Mesothelial cell of epicardium (in vitro differentiated cells): ENCODE measurements at regions not wholly inside any gene's neighbourhood (a gene's known extent, or its start where the extent isn't known, plus 50 kb on each side); places are given as distances from the start of the nearest gene placed in this dataset.

Experiments
- DNase-seq, 2 experiments: peaks; one replicate each; pipeline ENCODE4 v3.0.0; 2021; ENCODE audit warnings: low spot score in 2 of 2; ENCODE audit not compliant: unreplicated experiment in 2 of 2
- H3K27ac Mint-ChIP-seq: 2 replicates; pipeline ENCODE4 v1.8.0; 2021; ENCODE audit warnings: mixed read lengths
- H3K27me3 Mint-ChIP-seq: 2 replicates; pipeline ENCODE4 v1.8.0; 2021; ENCODE audit warnings: low read depth, mixed read lengths
- H3K36me3 Mint-ChIP-seq: 2 replicates; pipeline ENCODE4 v1.8.0; 2021; ENCODE audit warnings: mixed read lengths
- H3K4me1 Mint-ChIP-seq: 2 replicates; pipeline ENCODE4 v1.8.0; 2021; ENCODE audit warnings: mixed read lengths
- H3K4me3 Mint-ChIP-seq: 2 replicates; pipeline ENCODE4 v1.8.0; 2021; ENCODE audit warnings: mild to moderate bottlenecking, moderate library complexity, mixed read lengths
- H3K9me3 Mint-ChIP-seq: 2 replicates; pipeline ENCODE4 v1.8.0; 2021; ENCODE audit warnings: mixed read lengths
- CTCF ChIP-seq: fragments of 200-600 bp; sonication (generic); IDR thresholded peaks from one replicate; pipeline ENCODE4 v1.5.0; 2021; ENCODE audit warnings: antibody characterized with exemption; ENCODE audit not compliant: unreplicated experiment

GRCh38 chr15:94968133-94968532, 736.8 kb downstream of the MCTP2 start:
- Mint-ChIP-seq H3K4me3 (no peak overlapping the region), H3K4me1 (peaks cover 26% of the 10 kb centered on the region), H3K27ac (no peak overlapping the region)

GRCh38 chr15:94970096-94970495, 738.7 kb downstream of the MCTP2 start:
- no peak for DNase-seq
- no peak for TF ChIP-seq CTCF
- Mint-ChIP-seq H3K9me3 (peaks cover 1% of the 10 kb centered on the region), H3K27me3 (no peaks in the 10 kb centered on the region), H3K4me3 (no peak overlapping the region), H3K27ac (no peak overlapping the region), H3K36me3 (no peaks in the 10 kb centered on the region), H3K4me1 (peaks cover 26% of the 10 kb centered on the region)

More at GRCh38 chr15:94968133-94968532, 736.8 kb downstream of the MCTP2 start:
- no peak for TF ChIP-seq CTCF
- DNase-seq: no peak
- peaks cover 11% of the 10 kb centered on the region for H3K9me3 Mint-ChIP-seq
- no peaks in the 10 kb centered on the region for H3K36me3 Mint-ChIP-seq
- no peaks in the 10 kb centered on the region for H3K27me3 Mint-ChIP-seq

- Mint-ChIP-seq H3K9me3 (peaks cover 4% of the 10 kb centered on the region), H3K4me1 (peaks cover 26% of the 10 kb centered on the region), H3K27ac (peak overlapping the region; percentile 10), H3K36me3 (peaks cover 2% of the 10 kb centered on the region), H3K4me3 (no peak overlapping the region), H3K27me3 (no peaks in the 10 kb centered on the region)
- TF ChIP-seq CTCF: no peak
- no peak for DNase-seq
These were observed 739.4 kb downstream of the MCTP2 start for GRCh38 chr15:94970802-94971201.

- TF ChIP-seq CTCF: no peak
- no peak for DNase-seq
These were observed 741.0 kb downstream of the MCTP2 start for GRCh38 chr15:94972314-94972713.

GRCh38 chr15:94987085-94987484, 755.7 kb downstream of the MCTP2 start:
- Mint-ChIP-seq H3K4me1 (no peaks in the 10 kb centered on the region), H3K9me3 (peaks cover 49% of the 10 kb centered on the region), H3K27ac (no peak overlapping the region), H3K4me3 (no peak overlapping the region), H3K27me3 (no peaks in the 10 kb centered on the region), H3K36me3 (peaks cover 20% of the 10 kb centered on the region)
- no peak for TF ChIP-seq CTCF
- DNase-seq: no peak

More at GRCh38 chr15:94972314-94972713, 741.0 kb downstream of the MCTP2 start:
- Mint-ChIP-seq H3K36me3 (peaks cover 2% of the 10 kb centered on the region), H3K27me3 (no peaks in the 10 kb centered on the region), H3K27ac (peak overlapping the region; percentile 68), H3K4me3 (no peak overlapping the region), H3K4me1 (peaks cover 26% of the 10 kb centered on the region), H3K9me3 (peaks cover 7% of the 10 kb centered on the region)

GRCh38 chr15:94991718-94992117, 760.4 kb downstream of the MCTP2 start:
- peaks cover 26% of the 10 kb centered on the region for H3K9me3 Mint-ChIP-seq

More at GRCh38 chr15:94991718-94992117, 760.4 kb downstream of the MCTP2 start:
- no peaks in the 10 kb centered on the region for H3K27me3 Mint-ChIP-seq
- no peaks in the 10 kb centered on the region for H3K4me1 Mint-ChIP-seq
- H3K4me3 Mint-ChIP-seq: no peak overlapping the region
- no peak for DNase-seq
- peaks cover 8% of the 10 kb centered on the region for H3K36me3 Mint-ChIP-seq
- TF ChIP-seq CTCF: no peak
- H3K27ac Mint-ChIP-seq: no peak overlapping the region
